CD1c-positive myeloid dendritic cell (primary cell): ENCODE measurements at regions not wholly inside any gene's neighbourhood (a gene's known extent, or its start where the extent isn't known, plus 50 kb on each side); places are given as distances from the start of the nearest gene placed in this dataset.
"Not testable (repeated sequence)": the region's sequence is repeated elsewhere in the genome, so short reads cannot be mapped to it uniquely, and the experiment has no call there.

ENCODE experiments used
- DNase-seq: peaks from one replicate; pipeline ENCODE4 v3.0.0-alpha.2; 2016; ENCODE audit errors: extremely low spot score

- no peak for DNase-seq
Observed at GRCh38 chr7:23938215-23938614, 228.2 kb downstream of the STK31 start.

- no peak for DNase-seq
Observed at GRCh38 chr7:23938937-23939552, 229.0 kb downstream of the STK31 start.

- not testable (repeated sequence) for DNase-seq
Observed at GRCh38 chr7:23939747-23940146, 229.7 kb downstream of the STK31 start.

- no peak for DNase-seq
Observed at GRCh38 chr7:23941551-23941950, 231.5 kb downstream of the STK31 start.

GRCh38 chr7:23942032-23942431 is 232.0 kb downstream of the STK31 start:
- no peak for DNase-seq

- no peak for DNase-seq
Observed at GRCh38 chr7:23944131-23944530, 234.1 kb downstream of the STK31 start.

- DNase-seq, result no peak
Observed at GRCh38 chr7:23945472-23945871, 235.5 kb downstream of the STK31 start.

- DNase-seq, result no peak
Observed at GRCh38 chr7:23955145-23955544, 245.1 kb downstream of the STK31 start.

- no peak for DNase-seq
Observed at GRCh38 chr7:23955600-23956149, 245.7 kb downstream of the STK31 start.

GRCh38 chr7:23956772-23957576 is 247.0 kb downstream of the STK31 start:
- DNase-seq, result no peak

GRCh38 chr7:23959821-23960220 is 249.8 kb downstream of the STK31 start:
- no peak for DNase-seq

- DNase-seq, result no peak
Observed at GRCh38 chr7:23960361-23960760, 250.3 kb downstream of the STK31 start.

GRCh38 chr7:23963461-23964165 is 253.6 kb downstream of the STK31 start:
- no peak for DNase-seq

GRCh38 chr7:23964715-23965114 is 254.7 kb downstream of the STK31 start:
- no peak for DNase-seq

- DNase-seq, result no peak
Observed at GRCh38 chr7:23965296-23965695, 255.3 kb downstream of the STK31 start.

GRCh38 chr7:23966941-23967340 is 256.9 kb downstream of the STK31 start:
- DNase-seq, result no peak

- DNase-seq, result no peak
Observed at GRCh38 chr7:23967949-23968599, 258.1 kb downstream of the STK31 start.

- no peak for DNase-seq
Observed at GRCh38 chr7:23968791-23969190, 258.8 kb downstream of the STK31 start.

GRCh38 chr7:23969443-23969842 is 259.4 kb downstream of the STK31 start:
- no peak for DNase-seq

GRCh38 chr7:23970193-23970592 is 260.2 kb downstream of the STK31 start:
- DNase-seq, result no peak

GRCh38 chr7:23971031-23971430 is 261.0 kb downstream of the STK31 start:
- no peak for DNase-seq

- DNase-seq, result no peak
Observed at GRCh38 chr7:23972057-23972456, 262.0 kb downstream of the STK31 start.
